GM12892 (cell line): ENCODE measurements at regions not wholly inside any gene's neighbourhood (a gene's known extent, or its start where the extent isn't known, plus 50 kb on each side); places are given as distances from the start of the nearest gene placed in this dataset.

Experiments used
- POLR2AphosphoS5 ChIP-seq: IDR thresholded peaks from 2 replicates; pipeline ENCODE4 v1.6.1; 2011; ENCODE audit warnings: low read depth, low read length, control low read depth
- TAF1 ChIP-seq: IDR thresholded peaks from 2 replicates; pipeline ENCODE4 v1.6.1; 2011; ENCODE audit warnings: low read depth, mild to moderate bottlenecking, control low read depth, low read length, borderline replicate concordance

DNA sequence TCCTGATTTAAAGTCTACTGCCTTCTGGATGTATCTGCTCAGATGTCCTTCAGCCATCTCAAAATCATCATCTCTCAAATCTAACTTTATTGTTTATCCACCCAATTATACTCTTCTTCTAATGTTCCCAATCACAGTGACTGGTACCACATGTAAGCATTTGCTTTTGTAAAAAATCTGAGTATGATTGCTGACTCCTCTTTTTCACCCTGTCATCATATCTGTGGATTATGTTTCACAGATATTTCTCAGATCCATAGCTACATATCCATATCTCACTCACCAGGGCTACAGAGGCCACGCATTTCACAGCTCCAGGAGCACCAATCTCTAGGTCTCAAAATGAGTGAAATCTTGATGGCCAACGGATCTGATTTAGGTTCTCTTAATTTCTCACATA lies 76.1 kb downstream of the DHRS2 start:
- no peak for TF ChIP-seq POLR2AphosphoS5
- TF ChIP-seq TAF1, result no peak
